Small intestine (tissue), 7 donors: ENCODE measurements at regions not wholly inside any gene's neighbourhood (a gene's known extent, or its start where the extent isn't known, plus 50 kb on each side); places are given as distances from the start of the nearest gene placed in this dataset.

Experiments used
- DNase-seq, 2 donors: peaks; one replicate each; pipeline versions ENCODE4 v3.0.0 to v3.0.0-alpha.2; 2013
- FAIRE-seq: peaks from 2 replicates; lab custom pipeline; 2012; peaks lifted over from hg19 to GRCh38; lab: Jason Lieb, UNC
- H3K27ac ChIP-seq, 3 donors: one replicate each; pipeline ENCODE4 v1.5.1; 2013; ENCODE audit warnings: low read length in 2 of 3, mild to moderate bottlenecking in 2 of 3, control low read depth in 1 of 3, inconsistent platforms in 1 of 3, low read depth in 1 of 3, moderate library complexity in 1 of 3
- H3K27me3 ChIP-seq, 3 donors: one replicate each; pipeline ENCODE4 v1.6.1; 2013; ENCODE audit warnings: low read length in 3 of 3, inconsistent platforms in 1 of 3; ENCODE audit not compliant: control insufficient read depth in 3 of 3, insufficient read depth in 3 of 3
- H3K36me3 ChIP-seq, 3 donors: one replicate each; pipeline ENCODE4 v1.6.1; 2013; ENCODE audit warnings: low read length in 3 of 3, inconsistent platforms in 1 of 3, low read depth in 1 of 3, mild to moderate bottlenecking in 1 of 3, moderate library complexity in 1 of 3; ENCODE audit not compliant: control insufficient read depth in 3 of 3, insufficient read depth in 2 of 3
- H3K4me1 ChIP-seq, 3 donors: one replicate each; pipeline ENCODE4 v1.6.1; 2013; ENCODE audit warnings: low read length in 2 of 3, inconsistent platforms in 1 of 3, low read depth in 1 of 3, mild to moderate bottlenecking in 1 of 3, moderate library complexity in 1 of 3; ENCODE audit not compliant: control insufficient read depth in 3 of 3, insufficient read depth in 2 of 3
- H3K4me3 ChIP-seq, 3 donors: one replicate each; pipeline ENCODE4 v1.5.1; 2013; ENCODE audit warnings: low read length in 3 of 3, control low read depth in 1 of 3, inconsistent platforms in 1 of 3, low read depth in 1 of 3, mild to moderate bottlenecking in 1 of 3, moderate library complexity in 1 of 3
- H3K9me3 ChIP-seq, 2 donors: one replicate each; pipeline ENCODE4 v1.6.1; 2013; ENCODE audit warnings: low read depth in 1 of 2, low read length in 1 of 2; ENCODE audit not compliant: control insufficient read depth in 2 of 2, insufficient read depth in 1 of 2
- WGBS, 3 donors: extraction: QIAGEN DNeasy Blood & Tissue Kit; methylation state at CpG; one replicate each; pipeline ENCODE4 v1.1.7; 2013; 5-methylcytosine and 5-hydroxymethylcytosine counted together
- donor health status: healthy with polysubstance abuse.
- donor health status: control.
- donor health status: control.
- donor health status: Bipolar disorder and iron deficiency.
- donor health status: healthy.

- WGBS, 3 donors: 77 to 83% (median 81%) methylated on average over 1 of the region's 1 CpG
- DNase-seq (no peak), FAIRE-seq (no peak)
- Histone ChIP-seq H3K36me3 (no peaks in the 10 kb centered on the region), H3K27me3 (no peaks in the 10 kb centered on the region), H3K9me3 (no peaks in the 10 kb centered on the region), H3K27ac (no peak overlapping the region), H3K4me1 (no peaks in the 10 kb centered on the region), H3K4me3 (no peak overlapping the region)
These were observed 498.0 kb downstream of the FLRT2 start for GRCh38 chr14:86027990-86028389.

DNA sequence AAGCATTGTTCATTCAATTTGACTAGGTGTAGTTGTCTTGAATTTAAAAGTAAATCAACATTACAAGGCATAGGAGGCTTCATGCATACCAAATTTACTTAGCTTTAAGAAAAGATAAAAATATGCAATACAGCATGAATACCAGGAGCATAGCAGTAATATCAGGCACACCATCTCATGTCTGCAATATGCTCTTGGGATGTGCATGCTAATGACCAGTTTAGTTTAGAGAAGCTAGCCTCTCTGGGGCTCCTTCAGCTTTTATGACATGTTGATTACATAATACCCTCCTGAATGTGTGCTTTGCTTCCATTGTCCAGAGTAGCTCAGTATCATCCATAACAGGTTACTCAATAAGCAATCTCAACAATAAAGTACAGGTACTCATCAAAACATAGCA, 497.2 kb downstream of the FLRT2 start:
- Histone ChIP-seq H3K9me3 (no peaks in the 10 kb centered on the region), H3K36me3 (no peaks in the 10 kb centered on the region), H3K27ac (no peak overlapping the region), H3K4me3 (no peak overlapping the region), H3K27me3 (no peaks in the 10 kb centered on the region), H3K4me1 (no peaks in the 10 kb centered on the region)
- FAIRE-seq: no peak
- no peak for DNase-seq

GRCh38 chr14:86022031-86022629, 492.2 kb downstream of the FLRT2 start:
- no peaks in the 10 kb centered on the region for H3K27me3 ChIP-seq
- no peaks in the 10 kb centered on the region for H3K9me3 ChIP-seq
- no peak overlapping the region for H3K4me3 ChIP-seq
- DNase-seq: no peak
- no peaks in the 10 kb centered on the region for H3K4me1 ChIP-seq
- no peaks in the 10 kb centered on the region for H3K36me3 ChIP-seq
- FAIRE-seq: no peak
- WGBS, 3 donors: 26 to 48% (median 37%) methylated on average over 3 of the region's 3 CpGs
- no peak overlapping the region for H3K27ac ChIP-seq

DNA sequence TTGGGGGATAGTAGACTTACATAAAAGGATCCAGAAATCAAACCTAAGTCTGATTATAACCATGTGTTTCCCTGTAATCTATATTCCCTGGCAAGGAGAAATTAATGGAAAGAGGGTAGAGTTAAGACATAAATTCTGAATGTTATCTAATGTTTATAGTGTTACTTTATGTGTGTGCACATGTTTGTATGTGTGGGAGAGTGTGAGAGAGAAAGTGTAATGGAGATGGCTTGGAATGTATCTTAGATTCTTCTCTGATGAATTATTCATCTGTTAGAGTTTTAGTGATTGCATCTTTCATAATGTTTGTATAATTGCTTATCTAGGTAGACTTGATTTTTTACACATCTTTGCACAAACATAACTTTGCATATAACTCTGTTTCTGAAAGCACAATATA, 490.9 kb downstream of the FLRT2 start:
- no peaks in the 10 kb centered on the region for H3K27me3 ChIP-seq
- FAIRE-seq: no peak
- H3K9me3 ChIP-seq: no peaks in the 10 kb centered on the region
- DNase-seq: no peak
- no peak overlapping the region for H3K4me3 ChIP-seq
- H3K4me1 ChIP-seq: no peaks in the 10 kb centered on the region
- no peaks in the 10 kb centered on the region for H3K36me3 ChIP-seq
- no peak overlapping the region for H3K27ac ChIP-seq

GRCh38 chr14:86015941-86016340, 486.0 kb downstream of the FLRT2 start:
- H3K27ac ChIP-seq: no peak overlapping the region
- H3K4me1 ChIP-seq: no peaks in the 10 kb centered on the region
- FAIRE-seq (no peak), DNase-seq (no peak)
- no peaks in the 10 kb centered on the region for H3K27me3 ChIP-seq
- no peaks in the 10 kb centered on the region for H3K9me3 ChIP-seq
- WGBS, 3 donors: 47 to 73% (median 59%) methylated on average over 1 of the region's 1 CpG
- H3K4me3 ChIP-seq: no peak overlapping the region
- H3K36me3 ChIP-seq: no peaks in the 10 kb centered on the region

DNA sequence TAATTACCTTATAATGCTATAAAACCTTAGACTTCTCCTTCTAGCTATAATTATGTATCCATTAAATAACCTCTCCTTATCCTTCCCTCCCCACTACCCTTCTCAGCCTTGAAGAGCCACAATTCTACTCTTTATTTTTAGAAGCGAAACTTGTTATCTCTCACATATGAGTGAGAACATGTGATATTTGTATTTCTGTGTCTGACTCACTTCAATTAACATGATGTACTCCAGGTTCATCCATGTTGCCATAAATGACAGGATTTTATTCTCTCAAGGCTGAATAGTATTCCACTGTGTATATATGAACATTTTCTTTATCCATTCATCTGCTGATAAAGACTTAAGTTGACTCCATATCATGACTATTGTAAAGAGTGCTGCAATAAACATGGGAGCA, 485.6 kb downstream of the FLRT2 start:
- Histone ChIP-seq H3K4me1 (no peaks in the 10 kb centered on the region), H3K36me3 (no peaks in the 10 kb centered on the region), H3K27ac (no peak overlapping the region), H3K27me3 (no peaks in the 10 kb centered on the region), H3K4me3 (no peak overlapping the region), H3K9me3 (no peaks in the 10 kb centered on the region)
- WGBS, 3 donors: 71 to 92% (median 73%) methylated on average over 1 of the region's 1 CpG
- no peak for FAIRE-seq
- no peak for DNase-seq

GRCh38 chr14:86013641-86014040, 483.7 kb downstream of the FLRT2 start:
- no peak for DNase-seq
- H3K4me1 ChIP-seq: no peaks in the 10 kb centered on the region
- no peak for FAIRE-seq
- no peaks in the 10 kb centered on the region for H3K9me3 ChIP-seq
- H3K4me3 ChIP-seq: no peak overlapping the region
- H3K36me3 ChIP-seq: no peaks in the 10 kb centered on the region
- no peaks in the 10 kb centered on the region for H3K27me3 ChIP-seq
- H3K27ac ChIP-seq: no peak overlapping the region
- 45 to 53% (median 50%) methylated on average over 3 of the region's 3 CpGs for WGBS, 3 donors

DNA sequence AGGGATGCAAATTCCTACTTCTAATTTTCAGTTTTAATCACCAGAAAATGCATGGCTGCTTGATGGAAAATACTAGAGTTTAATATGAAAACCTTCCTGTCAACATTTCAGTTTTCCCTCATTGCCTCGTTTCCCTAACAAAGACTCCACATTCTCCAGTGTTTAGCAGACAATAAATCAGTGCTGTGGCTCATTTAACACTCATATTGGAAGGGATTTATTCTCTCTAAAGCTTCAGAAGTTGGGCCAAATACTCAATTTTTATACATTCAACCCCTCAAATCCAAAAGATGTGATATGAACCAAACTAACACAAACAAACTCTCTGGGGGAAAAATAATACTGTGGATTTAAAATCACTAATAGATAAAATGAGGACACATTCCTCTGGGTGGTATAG, 482.5 kb downstream of the FLRT2 start:
- Histone ChIP-seq H3K36me3 (no peaks in the 10 kb centered on the region), H3K27me3 (no peaks in the 10 kb centered on the region), H3K27ac (no peak overlapping the region), H3K9me3 (no peaks in the 10 kb centered on the region), H3K4me3 (no peak overlapping the region), H3K4me1 (no peaks in the 10 kb centered on the region)
- no peak for FAIRE-seq
- DNase-seq: no peak
- WGBS, 3 donors: 9 to 40% (median 17%) methylated on average over 1 of the region's 1 CpG

- Histone ChIP-seq H3K9me3 (no peaks in the 10 kb centered on the region), H3K27me3 (no peaks in the 10 kb centered on the region), H3K4me3 (no peak overlapping the region), H3K36me3 (no peaks in the 10 kb centered on the region), H3K27ac (no peak overlapping the region), H3K4me1 (no peaks in the 10 kb centered on the region)
- no peak for FAIRE-seq
- WGBS, 3 donors: 65 to 83% (median 74%) methylated on average over 3 of the region's 3 CpGs
- DNase-seq: no peak
These were observed 474.1 kb downstream of the FLRT2 start for GRCh38 chr14:86003998-86004397.
